Activated CD4-positive, alpha-beta T cell treated with anti-CD3 and anti-CD28 coated beads, Interleukin-2, amount 10 ng/mL, durations not matched to agents 7 days and 5 days (primary cell): ENCODE measurements at regions not wholly inside any gene's neighbourhood (a gene's known extent, or its start where the extent isn't known, plus 50 kb on each side); places are given as distances from the start of the nearest gene placed in this dataset.

Experiments used
- CTCF ChIA-PET: fragments of 350-600 bp; sonication (Branson Sonifier 250); formaldehyde crosslinking; loops from one replicate; lab custom pipeline; 2021; ENCODE audit warnings: antibody characterized with exemption; lab: Charles Lee
- POLR2A ChIA-PET: fragments of 350-600 bp; sonication (Branson Sonifier 250); formaldehyde crosslinking; loops from one replicate; lab custom pipeline; 2021; ENCODE audit warnings: antibody characterized with exemption; lab: Charles Lee
- DNase-seq: peaks from one replicate; pipeline ENCODE4 v3.0.0-alpha.2; 2020
- H3K27ac Mint-ChIP-seq: one replicate; pipeline ENCODE4 v1.8.0; 2021; ENCODE audit warnings: mild to moderate bottlenecking, moderate library complexity, mixed read lengths
- H3K27me3 Mint-ChIP-seq: one replicate; pipeline ENCODE4 v1.8.0; 2021; ENCODE audit warnings: mixed read lengths
- H3K36me3 Mint-ChIP-seq: one replicate; pipeline ENCODE4 v1.8.0; 2021; ENCODE audit warnings: low read depth, mixed read lengths
- H3K4me1 Mint-ChIP-seq: one replicate; pipeline ENCODE4 v1.8.0; 2021; ENCODE audit warnings: mixed read lengths
- H3K4me3 Mint-ChIP-seq: one replicate; pipeline ENCODE4 v1.8.0; 2021; ENCODE audit warnings: mild to moderate bottlenecking, moderate library complexity, mixed read lengths
- H3K9me3 Mint-ChIP-seq: one replicate; pipeline ENCODE4 v1.8.0; 2021; ENCODE audit warnings: mixed read lengths

- ChIA-PET CTCF (interaction anchor here (0.6 kb wide), 1 partner anchor 959 kb away, joined by 4 read pairs; no protein-coding TSS in a partner anchor), POLR2A (no interaction called here)
- Mint-ChIP-seq H3K27me3 (no peaks in the 10 kb centered on the region), H3K36me3 (peaks cover 10% of the 10 kb centered on the region), H3K4me1 (peaks cover 2% of the 10 kb centered on the region), H3K4me3 (no peak overlapping the region), H3K27ac (no peak overlapping the region), H3K9me3 (peaks cover 21% of the 10 kb centered on the region)
- no peak for DNase-seq
Observed at GRCh38 chr18:78635093-78635800, 344.4 kb upstream of the SALL3 start.

GRCh38 chr18:78636260-78636659 is 343.4 kb upstream of the SALL3 start:
- no peak for DNase-seq
- H3K27ac Mint-ChIP-seq, result no peak overlapping the region
- CTCF ChIA-PET, result no interaction called here
- no peaks in the 10 kb centered on the region for H3K27me3 Mint-ChIP-seq
- POLR2A ChIA-PET, result no interaction called here
- peaks cover 2% of the 10 kb centered on the region for H3K4me1 Mint-ChIP-seq
- H3K9me3 Mint-ChIP-seq, result peaks cover 16% of the 10 kb centered on the region
- peaks cover 10% of the 10 kb centered on the region for H3K36me3 Mint-ChIP-seq
- no peak overlapping the region for H3K4me3 Mint-ChIP-seq

GRCh38 chr18:78637442-78638402 is 341.9 kb upstream of the SALL3 start:
- DNase-seq, result no peak
- POLR2A ChIA-PET, result no interaction called here
- peaks cover 10% of the 10 kb centered on the region for H3K36me3 Mint-ChIP-seq
- no peak overlapping the region for H3K27ac Mint-ChIP-seq
- H3K9me3 Mint-ChIP-seq, result peaks cover 14% of the 10 kb centered on the region
- H3K4me3 Mint-ChIP-seq, result no peak overlapping the region
- CTCF ChIA-PET, result no interaction called here
- peaks cover 2% of the 10 kb centered on the region for H3K4me1 Mint-ChIP-seq
- no peaks in the 10 kb centered on the region for H3K27me3 Mint-ChIP-seq

- H3K4me3 Mint-ChIP-seq, result no peak overlapping the region
- peaks cover 7% of the 10 kb centered on the region for H3K36me3 Mint-ChIP-seq
- ChIA-PET CTCF (no interaction called here), POLR2A (no interaction called here)
- peaks cover 14% of the 10 kb centered on the region for H3K9me3 Mint-ChIP-seq
- no peak overlapping the region for H3K27ac Mint-ChIP-seq
- DNase-seq, result no peak
- H3K4me1 Mint-ChIP-seq, result peaks cover 3% of the 10 kb centered on the region
- H3K27me3 Mint-ChIP-seq, result no peaks in the 10 kb centered on the region
Observed at GRCh38 chr18:78639006-78639950, 340.3 kb upstream of the SALL3 start.

GRCh38 chr18:78640246-78640995 is 339.2 kb upstream of the SALL3 start:
- ChIA-PET POLR2A (no interaction called here), CTCF (no interaction called here)
- peaks cover 3% of the 10 kb centered on the region for H3K4me1 Mint-ChIP-seq
- DNase-seq, result no peak
- H3K36me3 Mint-ChIP-seq, result peaks cover 7% of the 10 kb centered on the region
- no peak overlapping the region for H3K4me3 Mint-ChIP-seq
- peaks cover 14% of the 10 kb centered on the region for H3K9me3 Mint-ChIP-seq
- no peaks in the 10 kb centered on the region for H3K27me3 Mint-ChIP-seq
- no peak overlapping the region for H3K27ac Mint-ChIP-seq

- no peaks in the 10 kb centered on the region for H3K27me3 Mint-ChIP-seq
- no peak for DNase-seq
- ChIA-PET CTCF (no interaction called here), POLR2A (no interaction called here)
- no peak overlapping the region for H3K27ac Mint-ChIP-seq
- no peak overlapping the region for H3K4me3 Mint-ChIP-seq
- H3K9me3 Mint-ChIP-seq, result peaks cover under 1% of the 10 kb centered on the region
- H3K36me3 Mint-ChIP-seq, result no peaks in the 10 kb centered on the region
- peaks cover 2% of the 10 kb centered on the region for H3K4me1 Mint-ChIP-seq
Observed at GRCh38 chr18:78641689-78642231, 337.9 kb upstream of the SALL3 start.

DNA sequence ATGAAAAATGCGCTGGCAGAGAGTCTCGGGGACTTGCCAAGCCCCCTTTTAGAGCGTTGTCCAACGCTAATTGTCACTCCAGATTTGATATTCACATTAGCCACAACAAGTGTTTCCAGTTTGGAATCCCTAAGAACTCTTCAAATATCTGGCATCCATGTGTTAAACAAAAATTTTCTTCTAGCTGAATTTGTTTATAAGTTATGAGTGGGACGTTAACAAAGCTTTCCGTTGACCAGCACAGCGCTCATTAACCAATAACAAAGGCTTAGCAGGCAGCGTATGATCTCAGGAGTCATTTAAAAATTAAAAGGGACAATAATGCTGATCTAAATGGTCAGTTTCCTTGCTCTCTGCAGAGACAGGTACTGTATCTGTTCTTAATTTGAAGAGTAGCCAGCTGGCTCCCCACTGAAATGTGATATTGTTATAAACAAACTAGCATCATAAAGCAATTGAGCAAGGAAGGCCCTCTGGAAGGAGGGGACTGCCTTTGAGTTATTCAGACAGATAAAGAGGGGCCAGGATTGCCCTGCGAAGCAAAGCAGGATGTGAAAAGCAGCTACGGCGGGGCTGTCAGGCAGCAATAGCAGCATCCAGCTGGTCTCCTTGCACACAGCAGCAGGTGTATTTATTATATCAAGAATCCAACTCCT is 337.2 kb upstream of the SALL3 start:
- no peak for DNase-seq
- H3K4me3 Mint-ChIP-seq, result no peak overlapping the region
- POLR2A ChIA-PET, result no interaction called here
- no peaks in the 10 kb centered on the region for H3K27me3 Mint-ChIP-seq
- CTCF ChIA-PET, result no interaction called here
- H3K4me1 Mint-ChIP-seq, result peaks cover 2% of the 10 kb centered on the region
- no peaks in the 10 kb centered on the region for H3K36me3 Mint-ChIP-seq
- H3K27ac Mint-ChIP-seq, result no peak overlapping the region
- H3K9me3 Mint-ChIP-seq, result no peaks in the 10 kb centered on the region

DNA sequence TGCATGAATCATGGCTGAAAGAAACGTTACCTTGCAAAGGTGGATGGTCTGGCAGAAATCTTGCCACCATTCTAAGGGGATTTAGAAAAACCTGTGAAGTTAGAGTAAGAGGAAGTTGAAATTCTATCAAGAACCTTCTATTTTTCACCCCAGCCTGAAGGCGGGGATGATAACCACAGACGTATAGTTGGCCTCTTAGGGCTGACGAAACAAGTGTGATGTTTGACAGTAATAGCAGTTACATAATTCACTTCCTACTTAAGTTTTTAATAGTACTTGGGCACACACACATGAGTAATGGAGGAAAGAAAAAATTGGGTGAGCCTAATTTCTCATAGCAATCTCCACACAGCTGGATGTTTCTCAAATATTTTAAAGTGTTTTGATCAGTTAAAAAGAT is 336.6 kb upstream of the SALL3 start:
- ChIA-PET CTCF (no interaction called here), POLR2A (no interaction called here)
- no peaks in the 10 kb centered on the region for H3K27me3 Mint-ChIP-seq
- no peak overlapping the region for H3K27ac Mint-ChIP-seq
- no peak overlapping the region for H3K4me3 Mint-ChIP-seq
- DNase-seq, result no peak
- H3K9me3 Mint-ChIP-seq, result no peaks in the 10 kb centered on the region
- H3K4me1 Mint-ChIP-seq, result peaks cover 2% of the 10 kb centered on the region
- H3K36me3 Mint-ChIP-seq, result no peaks in the 10 kb centered on the region

GRCh38 chr18:78643981-78644380 is 335.6 kb upstream of the SALL3 start:
- no peaks in the 10 kb centered on the region for H3K36me3 Mint-ChIP-seq
- H3K4me3 Mint-ChIP-seq, result no peak overlapping the region
- no peak for DNase-seq
- CTCF ChIA-PET, result no interaction called here
- no peaks in the 10 kb centered on the region for H3K27me3 Mint-ChIP-seq
- POLR2A ChIA-PET, result no interaction called here
- no peaks in the 10 kb centered on the region for H3K9me3 Mint-ChIP-seq
- H3K4me1 Mint-ChIP-seq, result peaks cover 2% of the 10 kb centered on the region
- no peak overlapping the region for H3K27ac Mint-ChIP-seq

- Mint-ChIP-seq H3K27me3 (no peaks in the 10 kb centered on the region), H3K27ac (no peak overlapping the region), H3K4me3 (no peak overlapping the region), H3K4me1 (peaks cover 2% of the 10 kb centered on the region), H3K36me3 (no peaks in the 10 kb centered on the region), H3K9me3 (no peaks in the 10 kb centered on the region)
- DNase-seq, result no peak
- ChIA-PET POLR2A (no interaction called here), CTCF (no interaction called here)
Observed at GRCh38 chr18:78645216-78645615, 334.4 kb upstream of the SALL3 start.

- no peaks in the 10 kb centered on the region for H3K36me3 Mint-ChIP-seq
- H3K4me3 Mint-ChIP-seq, result no peak overlapping the region
- H3K27me3 Mint-ChIP-seq, result no peaks in the 10 kb centered on the region
- H3K9me3 Mint-ChIP-seq, result peaks cover 3% of the 10 kb centered on the region
- ChIA-PET POLR2A (no interaction called here), CTCF (no interaction called here)
- no peak for DNase-seq
- no peak overlapping the region for H3K27ac Mint-ChIP-seq
- H3K4me1 Mint-ChIP-seq, result peaks cover 2% of the 10 kb centered on the region
Observed at GRCh38 chr18:78647018-78647417, 332.6 kb upstream of the SALL3 start.
